Right lobe of liver (tissue), 4 donors: ENCODE measurements at regions not wholly inside any gene's neighbourhood (a gene's known extent, or its start where the extent isn't known, plus 50 kb on each side); places are given as distances from the start of the nearest gene placed in this dataset.

Source experiments
- POLR2A ChIP-seq: fragments of 450-650 bp; IDR thresholded peaks from one replicate; pipeline ENCODE4 v1.6.1; 2017; ENCODE audit warnings: antibody characterized with exemption, mild to moderate bottlenecking
- TF ChIP-seq, protein P1 (sequence below), 4 donors: fragments of 200-600 bp in 3 of 4; fragments of 450-650 bp in 1 of 4; IDR thresholded peaks; one replicate each; pipeline versions ENCODE4 v1.5.1 to v1.8.0; 2016 to 2022; ENCODE audit warnings: antibody characterized with exemption in 4 of 4, mild to moderate bottlenecking in 2 of 4
- donor health status: DM: no; HTN: no; CAD: no.
- donor health status: DM: no; HTN: no; CAD: no.
- donor health status: DM: no; HTN: yes; CAD: no.

DNA sequence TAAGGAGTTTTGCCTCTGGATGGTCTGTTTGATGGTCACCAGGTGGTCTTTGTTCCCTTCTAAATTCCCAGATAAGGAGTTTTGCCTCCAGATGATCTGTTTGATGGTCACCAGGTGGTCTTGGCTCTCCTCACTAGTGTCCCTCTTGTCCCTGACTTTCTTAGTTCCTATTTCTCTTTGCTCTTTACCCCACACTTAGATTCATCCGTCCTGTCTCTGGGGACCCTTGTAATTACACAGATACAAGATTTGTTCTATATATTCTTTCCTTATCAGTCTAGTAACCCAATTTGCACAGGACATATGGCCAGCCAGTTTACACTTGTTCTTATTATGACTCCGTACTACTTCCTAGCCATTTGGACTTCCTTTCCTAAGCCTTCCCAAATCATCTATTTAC is 84.0 kb upstream of the B3GAT2 start:
- TF ChIP-seq, protein P1, sequence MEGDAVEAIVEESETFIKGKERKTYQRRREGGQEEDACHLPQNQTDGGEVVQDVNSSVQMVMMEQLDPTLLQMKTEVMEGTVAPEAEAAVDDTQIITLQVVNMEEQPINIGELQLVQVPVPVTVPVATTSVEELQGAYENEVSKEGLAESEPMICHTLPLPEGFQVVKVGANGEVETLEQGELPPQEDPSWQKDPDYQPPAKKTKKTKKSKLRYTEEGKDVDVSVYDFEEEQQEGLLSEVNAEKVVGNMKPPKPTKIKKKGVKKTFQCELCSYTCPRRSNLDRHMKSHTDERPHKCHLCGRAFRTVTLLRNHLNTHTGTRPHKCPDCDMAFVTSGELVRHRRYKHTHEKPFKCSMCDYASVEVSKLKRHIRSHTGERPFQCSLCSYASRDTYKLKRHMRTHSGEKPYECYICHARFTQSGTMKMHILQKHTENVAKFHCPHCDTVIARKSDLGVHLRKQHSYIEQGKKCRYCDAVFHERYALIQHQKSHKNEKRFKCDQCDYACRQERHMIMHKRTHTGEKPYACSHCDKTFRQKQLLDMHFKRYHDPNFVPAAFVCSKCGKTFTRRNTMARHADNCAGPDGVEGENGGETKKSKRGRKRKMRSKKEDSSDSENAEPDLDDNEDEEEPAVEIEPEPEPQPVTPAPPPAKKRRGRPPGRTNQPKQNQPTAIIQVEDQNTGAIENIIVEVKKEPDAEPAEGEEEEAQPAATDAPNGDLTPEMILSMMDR (IDR thresholded peaks at IDR 0.05) = no peak
- TF ChIP-seq POLR2A = no peak
